22Rv1 (cell line): ENCODE measurements at regions not wholly inside any gene's neighbourhood (a gene's known extent, or its start where the extent isn't known, plus 50 kb on each side); places are given as distances from the start of the nearest gene placed in this dataset.

ENCODE experiments used
- H3K27ac ChIP-seq: fragments of 450-650 bp; 2 replicates; pipeline ENCODE4 v1.5.1; 2017
- CTCF ChIP-seq: fragments of 450-650 bp; IDR thresholded peaks from 2 replicates; pipeline ENCODE4 v1.5.1; 2017; ENCODE audit warnings: mild to moderate bottlenecking
- ZFX ChIP-seq: fragments of 450-650 bp; IDR thresholded peaks from 2 replicates; pipeline ENCODE4 v1.6.1; 2017; ENCODE audit warnings: antibody characterized with exemption, borderline replicate concordance

- TF ChIP-seq CTCF (no peak), ZFX (no peak)
- H3K27ac ChIP-seq = no peak overlapping the region
Measured at GRCh38 chr1:244164511-244164890, 113.4 kb downstream of the ZBTB18 start.

GRCh38 chr1:244165021-244165420 lies 113.9 kb downstream of the ZBTB18 start:
- H3K27ac ChIP-seq = no peak overlapping the region
- TF ChIP-seq CTCF = no peak
- no peak for TF ChIP-seq ZFX

- TF ChIP-seq CTCF = no peak
- no peak for TF ChIP-seq ZFX
- H3K27ac ChIP-seq = no peak overlapping the region
Measured at GRCh38 chr1:244165701-244166100, 114.6 kb downstream of the ZBTB18 start.

- H3K27ac ChIP-seq = no peak overlapping the region
- TF ChIP-seq ZFX (no peak), CTCF (no peak)
Measured at GRCh38 chr1:244171241-244171985, 120.3 kb downstream of the ZBTB18 start.

- no peak for TF ChIP-seq CTCF
- TF ChIP-seq ZFX = no peak
Measured at GRCh38 chr1:244173240-244173639, 122.2 kb downstream of the ZBTB18 start.

GRCh38 chr1:244173769-244174168 lies 122.7 kb downstream of the ZBTB18 start:
- no peak for TF ChIP-seq CTCF
- no peak for TF ChIP-seq ZFX

More at GRCh38 chr1:244173240-244173639, 122.2 kb downstream of the ZBTB18 start:
- H3K27ac ChIP-seq = no peak overlapping the region

GRCh38 chr1:244174922-244175521 lies 123.9 kb downstream of the ZBTB18 start:
- no peak for TF ChIP-seq ZFX
- H3K27ac ChIP-seq = no peak overlapping the region

More at GRCh38 chr1:244173769-244174168, 122.7 kb downstream of the ZBTB18 start:
- no peak overlapping the region for H3K27ac ChIP-seq
